NOMO-1 (cell line): ENCODE measurements at regions not wholly inside any gene's neighbourhood (a gene's known extent, or its start where the extent isn't known, plus 50 kb on each side); places are given as distances from the start of the nearest gene placed in this dataset.

Experiments
- DNase-seq, 2 experiments: peaks; one replicate each; lab custom pipeline; 2025; ENCODE audit not compliant: unreplicated experiment in 2 of 2; lab: John Stamatoyannopoulos, UW

GRCh38 chr6:159359581-159360297 is 190.5 kb downstream of the FNDC1 start:
- DNase-seq: no peak

GRCh38 chr6:159358562-159358961 is 189.4 kb downstream of the FNDC1 start:
- no peak for DNase-seq

GRCh38 chr6:159357211-159357915 is 188.2 kb downstream of the FNDC1 start:
- DNase-seq: no peak

- DNase-seq: no peak
Measured at GRCh38 chr6:159353193-159353592, 184.0 kb downstream of the FNDC1 start.

GRCh38 chr6:159351707-159352106 is 182.5 kb downstream of the FNDC1 start:
- DNase-seq: no peak

GRCh38 chr6:159349915-159350314 is 180.7 kb downstream of the FNDC1 start:
- no peak for DNase-seq

GRCh38 chr6:159343709-159344108 is 174.5 kb downstream of the FNDC1 start:
- no peak for DNase-seq

GRCh38 chr6:159342146-159342545 is 172.9 kb downstream of the FNDC1 start:
- DNase-seq: no peak

- no peak for DNase-seq
Measured at GRCh38 chr6:159334068-159334467, 164.9 kb downstream of the FNDC1 start.

GRCh38 chr6:159331451-159331850 is 162.3 kb downstream of the FNDC1 start:
- DNase-seq: no peak

- no peak for DNase-seq
Measured at GRCh38 chr6:159329081-159329480, 159.9 kb downstream of the FNDC1 start.

- no peak for DNase-seq
Measured at GRCh38 chr6:159328052-159328451, 158.9 kb downstream of the FNDC1 start.

- no peak for DNase-seq
Measured at GRCh38 chr6:159325476-159325875, 156.3 kb downstream of the FNDC1 start.

- no peak for DNase-seq
Measured at GRCh38 chr6:159324596-159324995, 155.4 kb downstream of the FNDC1 start.
